Stimulated activated CD4-positive, alpha-beta T cell treated with anti-CD3 and anti-CD28 coated beads, TNF-alpha, amount 100 ng/mL, for 48 hours (primary cell): ENCODE measurements at regions not wholly inside any gene's neighbourhood (a gene's known extent, or its start where the extent isn't known, plus 50 kb on each side); places are given as distances from the start of the nearest gene placed in this dataset.

Experiments used
- DNase-seq, 3 donors: peaks; one replicate each; pipeline ENCODE4 v3.0.0-alpha.2; 2020; ENCODE audit warnings: low read depth in 3 of 3

- DNase-seq: peak; percentile 25 to 59 (median 49)
Observed at GRCh38 chr1:213374369-213374768, 323.3 kb downstream of the RPS6KC1 start.

DNA sequence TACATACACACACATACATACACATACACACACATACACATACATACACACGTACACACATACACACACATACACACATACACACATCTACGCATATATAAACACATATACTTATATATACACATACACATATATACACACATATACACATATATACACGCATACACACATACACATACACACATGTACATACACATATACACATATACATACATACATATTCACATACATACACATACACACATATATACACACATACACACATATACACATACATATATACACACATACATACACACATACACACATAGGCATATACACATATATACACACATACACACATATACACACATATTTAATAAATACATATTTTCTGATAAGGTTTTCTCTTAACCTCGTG is 324.0 kb downstream of the RPS6KC1 start:
- no peak for DNase-seq

DNA sequence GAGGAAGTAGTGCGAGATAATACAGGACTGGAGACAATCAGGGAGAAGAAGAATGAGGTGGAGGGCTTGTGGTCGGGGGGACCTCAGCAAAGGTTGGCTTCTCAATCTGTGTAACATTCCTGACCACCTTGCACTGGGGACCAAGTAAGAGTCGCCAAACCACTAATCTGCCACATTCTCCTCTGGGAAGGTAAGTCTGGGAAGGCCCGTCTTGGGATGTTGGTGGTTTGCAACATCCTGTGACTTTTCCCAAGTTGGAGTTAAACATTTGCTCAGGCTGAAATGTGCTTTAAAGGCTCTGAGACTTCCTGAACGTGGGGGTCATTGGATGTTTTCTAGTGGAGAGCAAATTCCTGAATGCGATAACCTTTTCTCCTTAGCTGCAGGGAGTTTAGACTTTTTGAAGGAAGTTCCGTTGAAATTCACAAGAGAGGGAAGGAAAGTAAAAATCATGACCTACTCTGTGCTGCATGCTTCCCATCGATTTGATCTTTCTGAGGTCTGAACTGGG is 325.9 kb downstream of the RPS6KC1 start:
- DNase-seq: no peak

DNA sequence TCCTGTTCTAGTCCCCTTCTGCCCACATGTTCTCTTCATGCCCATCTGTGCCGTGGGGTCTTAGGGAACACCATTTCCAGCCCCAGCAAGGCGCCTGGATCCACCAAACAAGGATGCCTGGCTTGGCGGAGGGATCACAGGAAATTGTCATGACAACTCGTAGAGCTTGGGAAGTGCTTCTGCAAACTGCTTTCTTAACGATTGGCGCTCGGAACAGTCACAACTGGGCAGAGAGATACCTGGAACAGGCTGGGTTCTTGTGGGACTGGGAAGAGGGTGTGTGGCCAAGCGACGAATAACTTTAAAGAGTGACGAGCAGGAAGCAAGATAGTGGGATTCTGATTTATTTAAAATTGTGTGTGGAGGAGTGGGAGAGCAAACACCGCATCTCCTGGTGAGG is 329.8 kb downstream of the RPS6KC1 start:
- no peak for DNase-seq

DNA sequence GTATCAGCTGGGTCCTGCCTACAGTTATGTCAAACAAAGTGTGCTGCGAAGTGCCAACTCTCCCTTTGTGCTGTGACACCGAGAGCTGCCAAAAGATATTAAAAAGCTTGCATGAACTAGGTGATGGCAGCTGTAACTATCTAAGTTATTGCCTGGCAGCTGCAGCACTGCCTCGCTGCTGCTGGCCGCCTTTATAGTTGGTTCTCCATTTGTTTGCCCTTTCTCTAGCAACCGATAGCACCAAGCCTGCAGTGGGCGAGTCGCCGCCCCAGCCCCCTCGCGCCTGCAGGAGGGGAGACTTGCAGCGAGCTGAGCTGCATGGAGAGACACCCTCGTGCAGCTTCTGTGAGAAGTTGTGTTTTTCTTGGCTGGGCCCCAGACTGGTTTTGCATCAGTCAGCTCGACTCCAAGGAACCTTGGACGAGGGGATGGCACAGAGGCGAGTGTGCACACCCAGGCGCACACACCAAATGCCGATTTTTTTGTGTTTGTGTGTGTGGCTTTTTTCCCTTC is 330.6 kb downstream of the RPS6KC1 start:
- DNase-seq: no peak

GRCh38 chr1:213383465-213383864 is 332.4 kb downstream of the RPS6KC1 start:
- no peak for DNase-seq

GRCh38 chr1:213385201-213385600 is 334.2 kb downstream of the RPS6KC1 start:
- no peak for DNase-seq

GRCh38 chr1:213385806-213386324 is 334.8 kb downstream of the RPS6KC1 start:
- DNase-seq: no peak

DNA sequence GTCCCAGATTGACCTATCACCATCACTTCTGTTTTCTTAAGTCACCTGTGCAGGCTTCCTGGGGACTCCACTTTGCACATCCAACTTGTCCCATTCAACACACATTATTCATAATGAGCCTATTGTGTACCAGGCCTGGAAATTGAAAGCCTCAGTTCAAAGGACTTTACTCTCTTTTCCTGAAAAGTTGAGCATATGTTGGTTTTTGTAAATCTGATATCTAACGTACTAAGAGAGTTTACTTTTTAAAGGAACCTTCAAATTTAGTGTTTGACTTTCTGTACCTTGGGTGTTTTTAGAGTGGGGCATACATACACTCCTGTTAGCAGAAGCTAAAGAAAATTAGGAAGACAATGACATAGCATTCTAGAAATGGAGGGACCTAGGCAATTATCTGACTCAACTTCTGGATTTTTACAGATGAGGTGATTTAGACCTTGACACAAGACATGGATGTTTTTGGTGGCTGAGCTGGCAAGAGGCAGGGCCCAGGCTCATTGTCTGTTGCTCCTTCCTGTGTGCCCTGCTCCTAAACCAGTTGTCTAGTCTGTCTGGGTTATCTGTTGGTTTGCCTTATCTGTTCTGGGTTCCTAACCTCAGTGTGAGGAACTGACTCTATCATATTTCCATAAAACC is 336.5 kb downstream of the RPS6KC1 start:
- no peak for DNase-seq

DNA sequence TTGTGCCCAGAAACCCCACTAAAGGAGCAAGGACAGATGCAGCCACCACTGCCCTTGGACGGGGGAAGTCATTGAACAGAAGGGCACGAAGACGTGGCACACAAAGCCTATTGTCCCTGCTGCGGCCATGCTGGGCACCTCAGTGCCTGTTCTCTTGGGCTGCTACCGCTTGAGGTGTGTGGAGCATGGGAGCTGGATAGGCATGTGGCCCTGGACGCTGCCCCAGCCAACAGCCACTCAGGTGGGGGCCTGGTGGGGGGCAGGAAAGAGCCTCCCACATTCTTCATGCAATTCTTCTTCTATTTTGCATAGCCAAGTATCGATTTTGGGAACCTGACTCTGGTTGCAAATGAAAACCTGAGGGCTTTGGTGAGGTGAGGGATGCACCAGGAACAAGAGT is 337.2 kb downstream of the RPS6KC1 start:
- no peak for DNase-seq

DNA sequence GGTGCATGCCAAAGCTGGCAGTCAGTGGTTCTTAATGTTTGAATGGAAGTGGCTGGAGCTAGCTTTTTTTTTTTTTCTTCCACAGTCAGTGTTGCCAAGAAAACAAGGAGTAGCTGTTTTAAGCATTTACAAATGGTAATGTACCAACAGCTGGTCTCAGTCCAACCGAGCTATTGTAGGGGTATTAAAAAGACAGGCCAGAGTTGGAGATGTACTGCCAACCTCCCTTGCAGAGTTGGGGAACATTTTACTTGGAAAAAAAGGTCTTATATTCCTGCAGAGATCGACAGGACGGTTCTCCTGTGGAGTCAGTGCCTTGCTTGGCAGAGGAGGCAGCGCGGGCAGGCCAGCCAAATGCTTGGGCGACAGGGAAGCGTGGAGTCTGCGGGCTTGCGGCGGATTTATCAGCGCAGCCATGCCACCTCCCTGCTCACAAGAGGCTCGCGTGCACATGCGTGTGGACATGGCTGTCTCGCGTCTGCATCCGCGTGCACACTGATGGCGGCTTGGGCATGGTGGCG is 338.1 kb downstream of the RPS6KC1 start:
- DNase-seq: no peak

GRCh38 chr1:213391445-213391844 is 340.4 kb downstream of the RPS6KC1 start:
- no peak for DNase-seq

- no peak for DNase-seq
Observed at GRCh38 chr1:213393860-213394259, 342.8 kb downstream of the RPS6KC1 start.

DNA sequence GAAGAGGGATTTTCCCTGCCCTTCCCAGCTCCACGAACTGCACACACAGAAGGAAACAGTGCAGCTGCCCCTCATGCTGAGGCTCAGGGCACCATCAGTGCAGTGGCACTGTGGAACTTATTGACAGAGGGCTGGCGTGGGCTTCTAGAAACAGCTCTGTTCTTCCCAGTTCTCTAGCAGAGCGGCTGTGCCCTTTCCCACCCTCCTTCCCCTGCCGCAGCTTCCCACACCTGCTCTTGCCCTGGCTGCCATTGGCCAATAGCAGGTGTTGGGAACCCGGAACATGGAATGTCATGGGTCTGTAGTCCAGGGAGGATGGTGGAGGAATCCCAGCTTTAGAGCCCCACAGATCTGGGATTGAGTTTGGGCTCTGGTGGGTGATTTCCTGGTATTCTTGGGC is 343.8 kb downstream of the RPS6KC1 start:
- DNase-seq: no peak

DNA sequence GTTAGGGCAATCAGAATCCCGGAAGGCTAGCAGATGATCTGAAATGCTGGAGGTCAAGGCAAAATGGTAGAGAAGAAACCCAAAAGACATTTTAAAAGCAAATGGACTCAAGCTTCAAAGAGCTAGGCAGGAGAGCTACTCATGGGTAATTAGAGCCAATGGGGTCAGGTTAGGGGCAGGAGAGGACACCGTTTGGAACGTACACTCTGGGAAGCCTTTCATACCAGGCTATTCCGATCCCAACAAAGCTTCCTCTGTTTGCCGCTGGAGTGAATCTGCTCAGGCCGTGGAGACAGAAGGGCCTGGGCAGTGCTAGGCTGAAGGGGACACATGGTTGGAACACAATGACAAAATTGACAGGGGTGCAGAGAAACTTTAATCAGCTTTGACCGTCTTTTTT is 346.6 kb downstream of the RPS6KC1 start:
- no peak for DNase-seq

GRCh38 chr1:213399695-213400094 is 348.7 kb downstream of the RPS6KC1 start:
- DNase-seq: no peak

- no peak for DNase-seq
Observed at GRCh38 chr1:213409208-213409631, 358.2 kb downstream of the RPS6KC1 start.

DNA sequence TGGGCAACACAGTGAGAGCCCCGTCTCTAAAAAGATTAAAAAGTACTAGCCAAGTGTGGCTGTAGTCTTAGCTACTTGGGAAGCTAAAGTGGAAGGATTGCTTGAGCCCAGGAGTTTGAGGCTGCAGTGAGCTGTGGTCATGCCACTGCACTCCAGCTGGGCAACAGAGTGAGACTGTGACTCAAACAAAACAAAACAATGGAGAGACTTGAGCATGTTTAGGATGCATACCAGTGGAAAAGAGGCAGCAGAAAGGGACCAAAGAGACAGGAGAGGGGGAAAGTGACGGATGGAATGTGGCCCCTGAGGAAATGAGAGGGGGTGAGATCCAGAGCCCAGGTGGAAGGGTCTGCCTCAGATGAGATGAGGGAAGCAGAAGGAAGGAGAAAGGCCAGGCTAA is 358.9 kb downstream of the RPS6KC1 start:
- no peak for DNase-seq

- no peak for DNase-seq
Observed at GRCh38 chr1:213414346-213414745, 363.3 kb downstream of the RPS6KC1 start.

- no peak for DNase-seq
Observed at GRCh38 chr1:213414911-213415310, 363.9 kb downstream of the RPS6KC1 start.

DNA sequence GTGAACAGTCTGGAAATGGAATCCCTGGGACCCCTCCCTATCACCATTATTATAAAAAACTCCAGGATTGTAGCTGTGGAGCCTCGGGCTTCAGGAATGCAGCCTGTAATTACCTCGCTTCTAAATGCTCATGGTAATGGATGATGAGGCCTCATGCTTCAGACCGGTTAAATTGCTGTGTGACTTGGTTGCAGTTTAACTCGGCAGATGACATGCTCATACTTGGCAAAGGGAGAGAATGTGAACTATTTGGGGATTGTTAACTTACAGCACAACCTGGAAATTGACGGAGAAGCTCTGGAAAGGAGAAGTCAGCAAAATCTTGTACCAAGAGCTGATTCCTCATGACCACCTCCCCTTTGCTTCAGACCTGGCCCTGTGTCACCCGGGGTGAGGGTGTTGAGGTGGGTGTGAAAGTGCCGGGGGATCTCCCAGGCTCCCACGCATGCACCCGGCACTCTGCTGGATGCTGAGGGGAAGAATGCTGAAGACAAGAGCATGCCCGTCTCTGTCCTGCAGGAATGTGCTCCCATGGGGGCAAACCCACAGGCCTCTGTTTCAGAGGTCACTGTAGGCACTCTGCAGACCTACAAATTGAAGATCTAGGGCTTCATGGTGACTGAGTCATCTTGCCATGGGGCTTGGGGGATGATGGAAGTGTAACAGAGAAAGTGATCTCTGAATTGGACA is 364.8 kb downstream of the RPS6KC1 start:
- no peak for DNase-seq

GRCh38 chr1:213416461-213417224 is 365.6 kb downstream of the RPS6KC1 start:
- no peak for DNase-seq
